AG09319 (cell line): ENCODE measurements at regions not wholly inside any gene's neighbourhood (a gene's known extent, or its start where the extent isn't known, plus 50 kb on each side); places are given as distances from the start of the nearest gene placed in this dataset.

Experiments
- DNase-seq: peaks from one replicate; pipeline ENCODE4 v3.0.0-alpha.2; 2010; ENCODE audit warnings: low read depth; ENCODE audit errors: extremely low read depth
- TF ChIP-seq, protein P1 (sequence below): IDR thresholded peaks from 2 replicates; pipeline ENCODE4 v1.5.1; 2011; ENCODE audit warnings: low read depth, mild to moderate bottlenecking, inconsistent platforms, low read length, moderate library complexity

DNA sequence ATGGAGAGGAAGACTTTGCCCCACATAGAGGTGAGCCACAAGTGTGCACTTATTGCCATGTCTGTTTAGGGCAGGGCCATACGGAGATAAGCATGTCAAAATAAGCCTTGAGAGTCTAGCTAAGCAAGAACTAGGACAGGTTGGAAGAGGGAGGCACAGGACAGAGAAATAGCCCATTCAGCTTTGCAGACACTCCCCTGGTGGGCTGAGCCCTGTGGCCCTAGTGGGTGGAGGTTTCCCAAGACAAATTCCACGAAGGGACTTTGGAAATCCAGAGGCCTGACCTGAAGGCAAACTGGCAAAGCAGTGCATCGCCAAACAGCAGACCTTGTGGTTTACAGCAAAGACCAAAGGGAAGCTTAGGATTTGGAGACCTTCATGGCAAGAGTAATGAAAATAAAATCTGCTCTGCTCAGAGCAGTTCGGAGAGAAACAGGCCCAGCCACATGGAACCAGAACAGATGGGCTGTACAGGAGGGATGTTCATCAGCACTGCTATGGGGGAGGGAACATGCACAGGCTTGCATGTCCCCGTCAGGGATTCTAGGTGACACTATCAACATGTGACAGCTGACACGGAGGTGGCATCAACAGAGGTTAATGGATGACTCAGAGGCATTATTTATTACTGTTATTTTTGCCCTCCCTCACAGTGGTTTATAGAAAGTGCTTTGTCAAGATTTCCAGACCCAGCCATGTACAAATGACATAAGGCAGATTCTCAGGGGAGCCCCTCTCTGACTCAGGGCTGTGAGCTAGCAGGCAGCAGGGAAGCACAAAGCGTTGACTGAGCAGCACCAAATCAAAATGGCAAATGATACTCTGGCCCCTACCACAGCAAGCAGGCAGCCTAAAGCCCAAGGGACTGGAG, 90.1 kb upstream of the IRF2BP2 start:
- TF ChIP-seq, protein P1, sequence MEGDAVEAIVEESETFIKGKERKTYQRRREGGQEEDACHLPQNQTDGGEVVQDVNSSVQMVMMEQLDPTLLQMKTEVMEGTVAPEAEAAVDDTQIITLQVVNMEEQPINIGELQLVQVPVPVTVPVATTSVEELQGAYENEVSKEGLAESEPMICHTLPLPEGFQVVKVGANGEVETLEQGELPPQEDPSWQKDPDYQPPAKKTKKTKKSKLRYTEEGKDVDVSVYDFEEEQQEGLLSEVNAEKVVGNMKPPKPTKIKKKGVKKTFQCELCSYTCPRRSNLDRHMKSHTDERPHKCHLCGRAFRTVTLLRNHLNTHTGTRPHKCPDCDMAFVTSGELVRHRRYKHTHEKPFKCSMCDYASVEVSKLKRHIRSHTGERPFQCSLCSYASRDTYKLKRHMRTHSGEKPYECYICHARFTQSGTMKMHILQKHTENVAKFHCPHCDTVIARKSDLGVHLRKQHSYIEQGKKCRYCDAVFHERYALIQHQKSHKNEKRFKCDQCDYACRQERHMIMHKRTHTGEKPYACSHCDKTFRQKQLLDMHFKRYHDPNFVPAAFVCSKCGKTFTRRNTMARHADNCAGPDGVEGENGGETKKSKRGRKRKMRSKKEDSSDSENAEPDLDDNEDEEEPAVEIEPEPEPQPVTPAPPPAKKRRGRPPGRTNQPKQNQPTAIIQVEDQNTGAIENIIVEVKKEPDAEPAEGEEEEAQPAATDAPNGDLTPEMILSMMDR: no peak
- no peak for DNase-seq

DNA sequence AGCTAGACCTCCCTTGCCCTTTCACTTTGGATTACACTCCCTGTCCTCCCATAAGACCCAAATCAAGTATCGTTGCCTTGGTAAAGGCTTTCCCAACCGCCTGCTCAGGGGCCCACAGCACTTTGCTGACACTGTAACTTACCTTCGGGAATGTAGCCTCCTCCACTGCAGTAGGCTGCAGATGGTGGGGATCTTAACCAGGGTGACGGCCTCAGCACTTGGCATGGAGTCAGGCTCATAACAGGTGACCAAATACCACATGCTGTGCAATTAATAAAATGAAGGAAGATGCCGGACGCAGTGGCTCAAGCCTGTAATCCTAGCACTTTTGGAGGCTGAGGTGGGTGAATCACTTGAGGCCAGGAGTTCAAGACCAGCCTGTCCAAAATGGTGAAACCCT, 88.7 kb upstream of the IRF2BP2 start:
- no peak for DNase-seq
- TF ChIP-seq, protein P1: no peak

DNA sequence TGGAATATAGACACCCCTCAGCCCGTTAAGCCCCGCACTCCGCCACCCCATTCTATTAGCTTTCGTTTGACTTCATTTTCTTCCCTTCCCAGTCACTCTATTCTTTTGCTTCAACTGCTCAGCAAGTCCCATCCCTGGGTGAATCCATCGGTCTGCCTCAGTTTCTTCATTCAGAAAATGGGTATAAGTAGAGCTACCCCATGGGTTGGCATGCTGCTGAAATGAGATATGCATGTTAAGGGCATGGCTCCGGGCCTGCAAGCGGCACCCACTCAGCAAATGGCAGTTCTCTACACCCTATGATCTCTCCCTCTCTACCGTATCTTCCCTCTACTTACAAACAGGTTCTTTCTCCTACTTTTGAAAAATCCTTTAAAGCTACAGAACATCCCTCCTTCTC, 87.8 kb upstream of the IRF2BP2 start:
- TF ChIP-seq, protein P1: no peak
- no peak for DNase-seq

DNA sequence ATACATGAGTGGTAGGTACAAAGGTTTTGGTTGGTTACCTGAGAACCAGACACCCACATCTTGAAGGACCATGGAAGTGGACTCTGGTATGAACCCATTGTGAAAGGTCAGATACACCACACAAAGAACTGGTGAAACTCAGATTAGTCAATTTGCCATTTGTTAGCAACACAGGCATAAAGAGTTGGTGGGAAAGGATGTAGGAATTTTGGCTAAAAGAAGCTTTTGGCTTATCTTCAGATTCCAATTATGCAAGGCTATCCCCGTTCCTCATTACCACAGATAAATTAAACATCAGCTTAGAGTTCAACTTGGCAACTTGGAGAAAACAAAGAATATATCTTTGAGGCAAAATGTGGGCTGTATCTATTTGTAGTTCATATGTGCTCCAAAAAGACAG, 87.0 kb upstream of the IRF2BP2 start:
- DNase-seq: peak; percentile 39
- TF ChIP-seq, protein P1: no peak

DNA sequence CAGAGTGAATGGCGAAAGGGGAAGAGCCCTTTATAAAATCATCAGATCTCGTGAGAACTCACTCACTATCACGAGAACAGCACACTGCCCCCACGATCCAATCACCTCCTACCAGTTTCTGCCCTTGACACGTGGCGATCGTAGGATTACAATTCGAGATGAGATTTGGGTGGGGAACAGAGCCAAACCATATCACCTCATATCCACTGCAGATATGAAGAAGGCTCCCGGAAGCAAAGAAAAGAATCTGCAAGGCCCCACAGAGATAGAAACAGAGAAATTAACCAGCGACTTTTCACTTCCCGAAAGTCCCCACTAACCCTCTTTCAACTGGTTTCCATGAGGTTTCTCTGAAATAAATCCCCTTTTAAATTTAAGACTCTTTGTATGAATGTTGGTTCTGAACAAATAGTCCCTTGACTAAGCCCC, 86.2 kb upstream of the IRF2BP2 start:
- TF ChIP-seq, protein P1: no peak
- DNase-seq: no peak

DNA sequence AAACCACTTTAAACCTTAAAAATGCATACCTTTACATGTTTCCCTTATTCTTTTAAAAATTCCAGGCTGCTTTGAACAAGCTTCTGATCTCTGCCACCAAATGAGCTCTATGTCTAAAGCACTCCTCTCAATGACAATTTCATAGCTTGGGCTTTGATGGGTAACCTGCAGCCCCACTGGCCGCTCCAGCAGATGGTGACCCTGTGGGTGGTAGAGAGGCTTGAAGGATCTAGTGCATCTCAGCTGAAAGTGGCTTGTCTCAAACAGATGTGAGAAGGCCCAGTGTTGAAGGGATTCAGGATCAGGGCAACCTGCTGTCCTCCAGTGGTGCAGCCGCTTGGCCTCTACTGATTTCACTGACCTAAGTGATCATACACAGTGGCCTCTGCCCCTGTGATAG, 84.7 kb upstream of the IRF2BP2 start:
- TF ChIP-seq, protein P1: no peak
- DNase-seq: no peak

DNA sequence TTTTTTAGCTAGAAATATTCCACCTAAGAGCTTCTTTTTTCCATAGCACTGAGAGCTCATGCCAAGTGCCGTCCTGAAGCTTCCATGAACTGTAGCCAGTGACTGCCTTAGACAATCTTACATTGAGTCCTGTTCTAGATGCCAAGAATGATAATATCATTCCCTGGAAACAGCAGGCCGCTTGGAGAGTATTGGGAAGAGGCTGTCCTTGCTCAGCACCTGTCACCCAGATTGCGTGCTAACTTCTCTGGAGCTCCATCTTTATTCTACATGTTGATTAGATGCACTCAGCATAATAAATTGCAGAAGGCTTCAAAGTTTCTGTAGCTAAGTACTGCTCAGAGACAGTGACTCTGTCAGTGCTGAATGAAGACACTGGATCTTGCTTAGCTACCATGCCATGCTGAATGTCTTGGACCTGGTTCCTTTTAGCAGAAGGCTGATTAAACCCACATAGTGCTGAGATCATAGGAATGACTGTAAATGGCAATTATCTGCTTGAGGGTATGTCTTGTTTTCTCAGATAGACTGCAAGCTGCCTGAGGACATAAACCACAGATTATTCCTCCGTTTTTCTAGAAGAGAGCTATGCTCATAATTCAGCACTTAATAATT, 83.1 kb upstream of the IRF2BP2 start:
- TF ChIP-seq, protein P1: no peak
- no peak for DNase-seq
